NCI-H1436 treated with DMSO at 0.1 percent for 48 hours (cell line): ENCODE measurements at regions not wholly inside any gene's neighbourhood (a gene's known extent, or its start where the extent isn't known, plus 50 kb on each side); places are given as distances from the start of the nearest gene placed in this dataset.
"Not testable (repeated sequence)": the region's sequence is repeated elsewhere in the genome, so short reads cannot be mapped to it uniquely, and the experiment has no call there.

Experiments used
- DNase-seq: peaks from one replicate; lab custom pipeline; 2025; lab: John Stamatoyannopoulos, UW

DNA sequence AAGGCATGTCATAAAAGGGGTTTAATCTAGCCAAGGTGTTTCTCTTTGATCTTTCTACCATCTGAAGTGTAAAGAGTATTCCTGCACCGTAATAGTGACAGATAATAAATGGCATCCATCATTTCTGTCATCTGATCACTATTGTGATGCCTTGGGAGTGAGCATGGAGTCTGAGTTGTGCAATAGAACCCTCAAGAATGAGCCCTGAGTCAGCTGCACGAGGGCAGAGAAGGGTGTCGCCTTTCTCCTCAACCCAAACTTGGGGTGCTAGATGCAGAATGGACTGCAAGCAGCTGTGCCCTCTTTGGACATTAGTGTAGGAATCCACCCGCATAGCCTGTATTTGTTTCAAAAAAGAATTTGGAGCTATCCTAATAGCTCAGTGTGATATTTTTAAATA is 115.2 kb downstream of the ZNF37A start:
- no peak for DNase-seq

DNA sequence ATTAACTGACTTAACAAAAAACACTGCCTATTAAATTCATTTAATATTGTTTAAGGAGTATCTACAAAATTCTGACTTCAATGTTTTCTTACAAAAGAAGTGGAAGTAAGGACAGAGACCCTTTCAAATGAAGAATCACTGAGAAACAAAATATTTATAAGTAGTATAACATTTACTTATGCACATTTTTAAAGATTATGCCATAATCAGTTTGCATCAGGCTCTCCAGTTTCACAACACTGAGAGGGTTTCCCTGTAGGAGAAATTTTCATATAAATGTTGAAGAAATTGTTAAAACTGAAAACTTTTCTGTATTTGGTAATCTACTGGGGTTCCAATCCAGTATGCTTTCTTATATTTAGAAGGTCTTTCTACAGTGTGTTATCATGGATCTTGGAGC is 115.6 kb downstream of the ZNF37A start:
- DNase-seq = not testable (repeated sequence)

DNA sequence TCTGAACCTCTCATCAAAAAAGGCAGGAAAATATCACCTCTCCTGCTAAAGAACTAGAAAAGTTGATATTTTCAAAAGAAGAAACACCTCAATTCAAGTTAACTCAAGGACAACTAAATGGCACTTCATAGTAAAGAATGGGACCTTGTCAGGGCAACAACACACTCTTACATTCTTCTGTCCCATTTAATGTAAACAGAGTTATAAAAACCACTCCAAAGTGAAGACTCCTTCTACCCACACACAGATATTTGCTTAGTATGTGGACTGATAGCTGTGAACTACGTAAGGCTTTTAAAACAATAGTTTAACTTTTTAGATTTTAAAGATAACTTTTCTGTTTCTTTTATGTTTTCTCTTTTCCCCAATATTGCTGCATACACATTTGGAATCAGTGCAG is 118.3 kb downstream of the ZNF37A start:
- DNase-seq = no peak

DNA sequence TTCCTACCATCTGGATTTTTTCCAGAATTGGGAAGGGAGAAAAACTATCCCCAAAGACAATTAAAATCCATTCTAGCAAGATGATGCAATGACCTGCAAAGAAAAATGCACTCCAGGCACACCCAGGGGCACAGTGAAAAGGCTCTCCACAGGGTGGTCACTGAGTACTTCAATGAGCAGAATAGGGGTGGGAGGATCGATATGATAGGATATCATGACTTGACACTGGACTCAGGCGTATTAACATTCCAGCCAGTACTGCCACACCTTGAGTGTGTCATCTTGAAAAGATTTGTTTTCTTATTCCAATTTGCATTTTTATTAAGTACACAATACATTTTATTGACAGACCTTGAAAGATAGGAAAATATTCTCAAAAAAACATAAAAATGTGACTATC is 132.2 kb downstream of the ZNF37A start:
- no peak for DNase-seq

DNA sequence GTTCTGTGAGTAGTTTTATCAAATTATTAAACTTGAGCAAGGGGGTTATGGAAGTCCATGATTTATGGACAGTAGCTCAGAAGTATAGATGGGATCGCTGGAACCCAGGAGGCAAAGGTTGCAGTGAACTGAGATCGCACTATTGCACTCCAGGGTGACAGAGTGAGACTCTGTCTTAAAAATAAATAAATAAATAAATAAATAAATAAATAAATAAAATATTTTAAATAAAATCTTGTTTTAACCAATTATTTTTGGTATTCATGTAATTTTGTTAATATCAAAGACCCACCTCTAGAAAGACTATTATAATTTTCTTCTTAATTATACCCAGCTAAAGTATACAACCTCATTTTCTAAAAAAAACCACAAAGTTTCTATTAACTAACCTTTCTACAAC is 134.3 kb downstream of the ZNF37A start:
- DNase-seq = no peak

DNA sequence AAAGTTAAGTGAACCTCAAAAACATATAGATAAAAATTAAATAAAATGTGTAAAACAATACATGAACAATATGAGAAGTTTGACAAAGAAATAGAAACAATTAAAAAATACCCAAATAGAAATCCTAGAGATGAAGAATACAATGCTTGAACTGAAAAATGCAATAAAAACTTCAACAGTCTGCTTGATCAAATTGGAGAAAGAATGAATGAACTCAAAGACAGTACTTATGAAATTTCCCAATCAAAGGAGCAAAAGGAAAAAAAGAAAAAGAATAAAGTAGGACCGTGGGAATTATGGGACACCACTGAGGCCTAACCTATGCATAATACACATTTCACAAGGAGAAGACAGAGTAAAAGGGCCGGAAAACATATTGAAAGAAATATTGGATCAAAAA is 144.3 kb downstream of the ZNF37A start:
- not testable (repeated sequence) for DNase-seq

DNA sequence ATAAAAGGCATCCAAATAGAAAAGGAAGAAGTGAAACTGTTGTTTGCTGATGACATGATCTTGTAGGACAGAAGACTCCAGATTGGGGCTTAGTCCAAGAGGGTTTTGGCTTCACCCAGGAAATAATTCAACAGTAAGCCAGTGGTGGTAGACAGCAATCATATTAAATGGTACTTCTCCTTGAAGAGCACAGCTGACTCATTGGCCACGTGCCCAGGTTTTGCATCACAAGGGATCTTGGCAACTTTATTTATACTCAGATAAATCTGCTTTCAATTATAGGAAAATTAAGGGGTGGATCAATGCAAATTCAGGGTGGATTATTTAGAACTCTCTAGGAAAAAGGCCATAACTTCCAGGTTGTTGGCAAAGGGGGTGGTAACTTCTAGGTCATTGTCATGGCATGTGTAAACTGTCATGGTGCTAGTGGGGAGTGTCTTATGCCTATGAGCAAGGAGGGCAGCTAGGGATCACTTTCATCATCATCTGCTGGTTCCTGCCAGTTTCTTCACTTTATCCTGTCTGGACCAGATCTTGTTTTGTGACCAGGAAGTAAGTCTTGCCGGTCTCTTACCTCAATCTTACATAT is 148.0 kb downstream of the ZNF37A start:
- not testable (repeated sequence) for DNase-seq

DNA sequence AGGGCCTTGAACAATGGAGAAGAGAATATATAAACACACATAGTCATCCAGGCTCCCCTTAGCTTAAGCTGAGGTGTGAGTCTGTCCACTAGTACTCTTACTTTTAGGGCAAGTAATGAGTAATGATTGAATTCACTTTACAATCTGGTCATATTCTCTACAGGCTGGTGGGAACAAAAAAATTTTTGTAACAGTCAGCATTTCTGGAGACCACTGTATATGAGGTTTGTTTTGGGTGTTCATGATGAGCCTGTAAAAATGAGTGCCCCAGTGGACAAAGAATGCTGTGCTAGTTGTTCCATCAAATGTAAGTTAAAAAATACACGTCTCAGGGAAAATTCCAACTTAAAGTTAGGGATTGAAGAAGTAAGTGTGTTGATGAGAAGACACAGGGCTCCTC is 154.0 kb downstream of the ZNF37A start:
- not testable (repeated sequence) for DNase-seq

DNA sequence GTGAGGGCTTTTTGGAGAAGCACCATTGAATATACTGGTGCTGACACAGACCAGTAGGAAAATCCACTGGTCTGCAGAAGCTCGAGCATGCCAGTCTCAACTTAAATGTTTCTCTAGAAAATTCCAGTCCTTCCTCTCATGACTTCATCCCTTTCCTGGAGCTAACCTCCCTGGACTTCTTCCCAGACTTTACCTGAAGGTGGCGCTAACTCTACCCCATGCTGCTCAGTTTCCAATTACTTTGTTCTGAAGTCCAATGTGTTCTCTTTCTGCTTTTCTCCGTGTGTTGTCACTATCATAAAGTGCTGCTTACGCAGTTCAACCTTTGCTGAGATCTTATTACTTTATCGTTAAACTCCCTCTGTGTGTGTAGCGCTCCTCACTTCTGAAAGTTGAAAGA is 158.4 kb downstream of the ZNF37A start:
- not testable (repeated sequence) for DNase-seq

DNA sequence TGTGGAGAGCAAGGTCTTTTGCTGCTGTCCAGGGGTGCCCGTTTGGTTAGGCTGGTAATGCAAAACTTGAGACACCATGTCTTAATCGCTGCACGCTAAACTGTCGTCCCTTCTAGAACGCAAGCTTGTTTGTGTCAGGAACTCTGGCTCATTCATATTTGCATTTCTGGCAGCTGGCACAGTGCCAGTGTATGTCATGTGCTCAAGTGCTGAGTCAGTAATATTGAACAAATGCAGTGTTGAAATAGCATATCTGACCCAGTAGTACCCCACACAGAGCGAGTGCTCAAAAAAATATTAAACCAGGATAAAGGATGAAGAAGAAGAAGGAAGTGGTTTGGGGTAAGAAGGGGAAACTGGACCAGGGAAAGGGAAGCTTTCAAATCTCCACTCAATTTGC is 173.4 kb downstream of the ZNF37A start:
- not testable (repeated sequence) for DNase-seq

DNA sequence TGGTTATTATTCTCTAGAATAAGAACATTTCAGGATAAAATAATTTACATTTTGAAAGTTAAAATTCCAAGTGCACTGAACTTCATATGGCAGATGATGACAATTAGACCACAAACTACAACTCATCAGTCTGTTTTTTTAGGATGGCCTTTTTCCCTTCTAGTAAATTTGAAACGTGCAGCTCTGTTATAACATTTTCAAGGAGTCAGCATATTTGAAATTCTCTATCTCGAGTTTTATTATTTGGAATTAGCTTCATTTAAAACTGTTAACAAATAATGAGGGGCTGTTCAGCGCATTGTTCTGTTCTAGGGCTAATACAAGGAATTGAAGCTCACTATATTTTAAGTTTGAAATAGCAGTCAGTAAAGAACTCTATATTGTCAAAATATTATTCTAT is 176.9 kb downstream of the ZNF37A start:
- not testable (repeated sequence) for DNase-seq

DNA sequence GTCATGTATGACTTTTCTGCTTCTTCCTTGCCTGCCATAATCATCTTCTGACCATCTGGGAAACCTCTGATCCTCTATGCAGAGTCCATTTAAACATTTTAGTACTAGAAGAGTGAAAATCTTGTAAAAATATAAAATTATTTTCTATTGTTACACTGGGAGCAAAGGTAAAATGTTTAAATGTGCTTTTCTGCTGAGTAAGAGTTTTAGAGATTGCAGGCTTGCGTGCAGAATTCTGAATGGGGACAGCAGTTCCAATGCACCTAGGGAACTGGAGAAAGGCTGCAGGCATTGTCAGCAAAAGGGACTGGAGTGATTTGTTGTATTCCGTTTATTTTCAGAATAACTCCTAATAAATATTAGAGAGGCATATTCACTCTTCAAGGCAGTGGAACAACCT is 180.7 kb downstream of the ZNF37A start:
- DNase-seq = not testable (repeated sequence)

DNA sequence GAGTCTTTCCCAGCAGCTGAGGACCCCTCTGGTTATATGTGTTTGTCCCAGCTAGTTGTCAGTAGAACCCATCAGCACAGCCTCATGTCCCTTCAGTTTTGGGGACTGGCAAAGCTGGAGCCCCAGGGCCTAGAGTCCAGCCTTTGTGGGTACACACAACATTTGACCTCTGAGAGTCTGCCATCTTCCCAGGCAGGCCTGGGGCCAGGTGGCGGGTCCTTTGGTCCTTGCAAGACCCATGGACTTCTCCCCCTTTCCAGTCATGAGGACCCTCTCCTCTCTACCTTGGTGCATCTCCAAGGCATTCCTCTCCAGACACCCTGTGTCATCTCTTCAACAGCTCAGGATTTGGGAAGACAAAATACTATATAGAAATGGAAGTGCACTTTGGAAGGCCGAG is 198.4 kb downstream of the ZNF37A start:
- DNase-seq = not testable (repeated sequence)

DNA sequence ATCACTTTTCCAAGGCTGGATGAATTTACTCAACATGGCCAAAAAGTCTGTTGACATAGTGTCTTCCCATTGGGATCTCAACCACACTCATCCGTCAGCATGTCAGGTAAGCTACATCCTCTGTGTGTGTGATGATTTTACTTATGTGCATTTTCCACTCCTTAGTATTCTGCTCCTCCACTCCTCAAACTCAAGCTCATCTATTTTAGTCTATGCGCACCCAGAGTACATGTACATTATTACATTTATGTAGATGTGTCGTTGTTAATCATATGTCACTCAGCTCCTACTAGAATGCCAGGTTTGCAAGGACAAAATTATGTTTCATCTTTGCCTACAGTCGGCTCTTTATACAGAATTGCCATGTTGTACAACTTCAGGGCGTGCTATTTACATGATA is 216.0 kb downstream of the ZNF37A start:
- not testable (repeated sequence) for DNase-seq

DNA sequence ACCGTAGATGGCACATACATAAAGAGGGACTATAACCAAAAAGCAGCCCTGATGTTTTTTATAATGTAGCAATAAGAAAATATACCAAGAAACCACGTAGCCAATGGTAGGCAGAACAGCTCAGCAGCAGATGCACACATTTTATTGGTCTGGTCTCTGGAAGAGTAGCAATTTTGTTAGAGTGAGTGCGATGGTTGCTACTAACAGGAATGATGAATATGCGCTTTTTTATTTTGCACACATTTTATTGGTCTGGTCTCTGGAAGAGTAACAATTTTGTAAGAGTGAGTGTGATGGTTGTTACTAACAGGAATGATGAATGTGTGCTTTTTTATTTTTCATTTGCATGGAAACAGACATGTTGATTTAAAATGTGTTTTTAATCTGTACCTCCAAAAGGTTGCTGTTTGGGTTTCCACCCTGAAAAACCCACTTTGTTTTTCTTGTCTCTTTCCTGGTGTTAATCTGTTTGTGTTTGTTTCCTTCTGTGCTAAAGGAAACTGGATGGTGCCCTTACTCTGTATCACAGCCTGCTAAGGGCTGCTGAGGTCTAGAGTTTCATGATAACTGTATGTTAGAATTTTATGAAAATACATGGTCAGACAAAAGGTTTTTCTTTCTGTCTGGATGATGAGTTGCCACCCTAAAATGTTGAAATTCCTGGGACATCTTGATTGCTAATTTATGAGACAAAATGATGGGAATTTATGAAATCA is 221.1 kb downstream of the ZNF37A start:
- DNase-seq = not testable (repeated sequence)

DNA sequence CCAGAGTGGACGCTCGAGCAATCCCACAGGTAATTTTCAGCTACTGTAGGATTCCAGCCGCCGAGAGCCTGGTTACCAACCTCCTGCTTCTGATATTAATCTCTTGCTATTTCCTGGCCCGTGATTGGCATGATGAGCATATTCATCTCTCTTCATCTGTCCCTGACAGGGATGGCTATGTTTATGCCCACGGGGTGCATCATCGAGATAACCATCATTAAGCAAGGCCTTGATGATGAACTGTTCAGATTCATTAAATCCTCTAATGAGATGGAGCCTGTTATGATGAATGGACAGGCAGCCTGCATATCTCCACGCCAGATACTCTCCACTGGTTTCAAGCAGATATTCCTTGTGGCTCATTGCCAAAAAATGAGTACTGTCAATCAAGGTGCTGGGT is 227.3 kb downstream of the ZNF37A start:
- not testable (repeated sequence) for DNase-seq

DNA sequence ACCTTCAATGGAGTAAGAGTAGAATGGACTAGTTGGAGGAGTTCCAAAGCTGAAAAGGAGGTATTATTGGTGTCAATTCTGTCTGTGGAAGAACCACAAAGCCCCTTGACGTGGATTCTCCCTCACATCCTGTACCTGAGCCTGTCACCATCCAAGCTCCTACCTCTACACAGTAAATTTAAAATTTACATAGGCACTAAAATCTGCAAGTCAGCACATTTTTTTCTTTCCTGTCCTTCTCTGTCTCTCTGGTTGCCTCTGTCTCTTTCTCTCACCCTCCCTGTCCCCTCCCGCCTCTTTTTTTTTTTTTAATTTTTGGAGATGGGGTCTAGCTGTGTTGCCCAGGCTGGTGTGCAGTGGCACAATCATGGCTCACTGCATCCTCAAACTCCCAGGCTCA is 236.2 kb downstream of the ZNF37A start:
- not testable (repeated sequence) for DNase-seq

DNA sequence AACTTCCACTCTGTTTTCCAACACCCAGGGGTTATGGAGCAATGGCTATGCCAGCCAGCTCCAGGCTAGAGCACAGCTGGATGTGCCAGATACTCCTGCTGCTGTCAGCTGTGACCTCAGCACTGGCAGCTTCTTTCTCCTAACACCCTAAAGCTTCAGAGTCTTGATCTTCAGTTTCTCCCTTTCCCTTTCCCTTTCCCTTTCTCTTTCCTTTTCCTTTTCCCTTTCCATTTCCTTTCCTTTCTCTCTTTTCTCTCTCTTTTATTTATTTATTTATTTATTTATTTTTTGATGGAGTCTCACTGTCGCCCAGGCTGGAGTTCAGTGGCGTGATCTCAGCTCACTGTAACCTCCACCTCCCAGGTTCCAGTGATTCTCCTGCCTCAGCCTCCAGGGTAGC is 237.0 kb downstream of the ZNF37A start:
- DNase-seq = not testable (repeated sequence)

DNA sequence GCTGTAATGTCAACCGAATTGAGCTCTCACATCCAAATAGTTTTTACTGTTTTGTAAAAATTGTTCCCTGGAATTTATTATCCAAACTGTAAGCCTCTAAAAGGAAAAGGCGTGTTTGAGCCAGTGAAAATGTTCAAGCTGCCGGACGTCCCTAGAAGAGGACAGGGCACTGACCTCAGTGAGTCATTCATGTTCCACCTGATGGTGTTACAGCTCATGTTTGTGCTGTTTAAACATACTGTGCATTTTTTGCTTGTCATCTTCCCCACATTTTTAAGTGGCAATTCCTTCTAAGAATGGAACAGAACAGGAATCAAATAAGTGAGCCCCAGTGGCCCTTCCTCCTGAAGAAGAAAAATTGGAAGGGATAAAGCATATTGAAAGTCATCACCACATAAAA is 239.6 kb downstream of the ZNF37A start:
- DNase-seq = not testable (repeated sequence)

DNA sequence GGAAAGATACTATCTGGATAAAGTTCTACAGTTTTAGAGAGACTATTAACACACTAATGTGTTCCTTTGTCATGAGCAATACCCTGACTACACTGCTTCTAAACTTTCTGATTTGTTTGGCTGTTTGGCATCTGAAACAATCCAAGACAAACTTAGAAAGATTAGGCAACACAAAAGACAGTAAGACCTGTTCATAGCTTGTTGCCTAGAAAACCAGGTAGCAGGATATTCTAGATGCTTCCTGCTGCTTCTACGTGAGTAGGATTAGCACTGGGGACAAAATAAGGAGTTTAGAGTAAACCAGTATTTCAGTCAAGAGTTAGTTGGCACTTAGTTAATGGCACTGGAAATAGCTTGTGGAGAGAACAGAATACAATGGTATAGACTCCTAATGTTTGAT is 256.5 kb downstream of the ZNF37A start:
- not testable (repeated sequence) for DNase-seq

DNA sequence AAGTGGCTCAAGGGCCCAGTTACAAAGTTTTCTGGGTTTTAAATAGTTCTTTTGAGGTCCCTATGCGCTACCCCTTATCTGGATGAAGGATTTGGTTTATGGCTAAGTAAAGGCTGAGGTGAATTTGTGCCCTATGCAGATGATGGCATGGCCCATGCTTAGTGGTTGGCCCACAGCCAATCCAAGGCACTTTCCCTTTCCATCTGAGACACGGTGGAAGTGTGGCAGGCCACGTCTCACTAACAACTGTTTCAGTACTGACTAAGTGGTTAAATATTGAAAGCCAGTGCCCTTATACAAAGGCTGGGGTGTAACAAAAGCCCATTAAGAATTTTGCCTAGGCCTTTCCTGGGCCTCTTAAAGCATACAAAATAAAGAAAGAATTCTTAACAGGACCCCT is 260.3 kb downstream of the ZNF37A start:
- DNase-seq = not testable (repeated sequence)

DNA sequence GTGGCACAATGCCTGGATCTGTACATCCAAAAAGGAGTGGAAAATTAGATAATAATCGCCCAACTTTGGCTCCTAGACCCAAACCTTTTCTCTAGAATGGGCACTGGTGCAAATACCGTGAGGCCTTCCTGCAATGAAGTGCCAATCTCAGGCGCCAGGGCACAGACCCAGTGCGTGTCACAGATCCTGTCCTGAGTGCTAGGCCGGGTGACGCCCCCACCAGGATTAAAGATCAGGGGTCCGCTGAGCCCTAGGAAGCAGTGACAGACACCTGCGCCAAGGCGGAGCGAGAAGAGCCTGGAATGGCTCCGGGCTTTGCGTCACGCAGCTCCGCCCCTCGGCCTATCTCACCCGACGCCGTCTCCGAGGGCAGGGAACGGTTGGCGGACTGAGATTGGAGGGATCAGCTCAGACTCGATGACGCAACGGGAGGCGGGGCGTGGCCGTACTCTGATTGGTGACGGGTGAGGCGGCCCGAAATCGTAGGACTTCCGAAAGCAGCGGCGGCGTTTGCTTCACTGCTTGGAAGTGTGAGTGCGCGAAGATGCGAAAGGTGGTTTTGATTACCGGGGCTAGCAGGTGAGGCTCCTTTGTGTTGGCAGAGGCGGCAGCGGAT is 261.9 kb downstream of the ZNF37A start:
- DNase-seq = peak; percentile 71

DNA sequence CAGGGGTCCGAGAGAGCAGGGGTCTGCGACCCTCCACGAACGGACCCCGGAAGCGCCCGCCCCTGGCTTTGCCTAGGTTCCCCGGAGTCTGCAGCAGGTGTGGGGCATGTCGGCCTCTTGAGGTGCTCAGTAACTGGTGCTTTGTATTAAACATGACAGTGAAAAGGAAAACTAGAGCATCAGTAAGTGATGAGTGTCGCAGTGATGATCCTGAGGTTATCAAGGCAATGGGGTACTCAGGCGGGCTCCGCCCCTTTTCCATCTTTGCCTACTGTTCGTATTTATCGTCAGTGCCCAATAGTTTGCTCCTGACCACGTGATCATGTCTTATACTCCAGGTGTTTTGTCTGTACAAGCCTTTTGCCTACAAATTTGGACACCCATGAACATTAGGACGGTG is 262.4 kb downstream of the ZNF37A start:
- not testable (repeated sequence) for DNase-seq
